Activated naive CD4-positive, alpha-beta T cell treated with anti-CD3 and anti-CD28 coated beads, Interleukin-2, amount 50 U/mL, for 16 hours (primary cell): ENCODE measurements at regions not wholly inside any gene's neighbourhood (a gene's known extent, or its start where the extent isn't known, plus 50 kb on each side); places are given as distances from the start of the nearest gene placed in this dataset.
"Not testable (repeated sequence)": the region's sequence is repeated elsewhere in the genome, so short reads cannot be mapped to it uniquely, and the experiment has no call there.

Experiments
- DNase-seq: peaks from one replicate; pipeline ENCODE4 v3.0.0-alpha.2; 2020

GRCh38 chrX:38943120-38943519 is 141.9 kb downstream of the MID1IP1 start:
- DNase-seq, result no peak

- DNase-seq, result no peak
These were observed 146.8 kb downstream of the MID1IP1 start for GRCh38 chrX:38948046-38948445.

- DNase-seq, result no peak
These were observed 153.3 kb downstream of the MID1IP1 start for GRCh38 chrX:38954520-38954919.

- no peak for DNase-seq
These were observed 158.5 kb downstream of the MID1IP1 start for GRCh38 chrX:38959736-38960135.

GRCh38 chrX:38960137-38960536 is 158.9 kb downstream of the MID1IP1 start:
- DNase-seq, result no peak

GRCh38 chrX:38961936-38962335 is 160.7 kb downstream of the MID1IP1 start:
- no peak for DNase-seq

GRCh38 chrX:38963244-38963643 is 162.0 kb downstream of the MID1IP1 start:
- DNase-seq, result not testable (repeated sequence)

GRCh38 chrX:38965888-38966287 is 164.6 kb downstream of the MID1IP1 start:
- DNase-seq, result no peak

GRCh38 chrX:38968344-38969216 is 167.3 kb downstream of the MID1IP1 start:
- DNase-seq, result no peak

- no peak for DNase-seq
These were observed 168.8 kb downstream of the MID1IP1 start for GRCh38 chrX:38970074-38970473.

- DNase-seq, result peak; percentile 12
These were observed 169.6 kb downstream of the MID1IP1 start for GRCh38 chrX:38970845-38971244.

GRCh38 chrX:38973322-38973721 is 172.1 kb downstream of the MID1IP1 start:
- no peak for DNase-seq

- no peak for DNase-seq
These were observed 173.3 kb downstream of the MID1IP1 start for GRCh38 chrX:38974542-38974941.

- DNase-seq, result no peak
These were observed 174.2 kb downstream of the MID1IP1 start for GRCh38 chrX:38975368-38975942.

GRCh38 chrX:38982370-38982769 is 181.1 kb downstream of the MID1IP1 start:
- DNase-seq, result no peak

- DNase-seq, result no peak
These were observed 181.6 kb downstream of the MID1IP1 start for GRCh38 chrX:38982843-38983242.

- no peak for DNase-seq
These were observed 184.1 kb downstream of the MID1IP1 start for GRCh38 chrX:38985375-38985774.

GRCh38 chrX:38985945-38986344 is 184.7 kb downstream of the MID1IP1 start:
- DNase-seq, result no peak

GRCh38 chrX:38986586-38986985 is 185.3 kb downstream of the MID1IP1 start:
- no peak for DNase-seq

GRCh38 chrX:38987198-38987651 is 186.0 kb downstream of the MID1IP1 start:
- no peak for DNase-seq

GRCh38 chrX:38988301-38988700 is 187.0 kb downstream of the MID1IP1 start:
- no peak for DNase-seq

GRCh38 chrX:38989076-38989475 is 187.8 kb downstream of the MID1IP1 start:
- no peak for DNase-seq

GRCh38 chrX:38991656-38992440 is 190.6 kb downstream of the MID1IP1 start:
- DNase-seq, result no peak
